ENCODE measurements at regions not wholly inside any gene's neighbourhood (a gene's known extent, or its start where the extent isn't known, plus 50 kb on each side); places are given as distances from the start of the nearest gene placed in this dataset.

GRCh38 chr10:3530783-3531645 lies 254.0 kb downstream of the KLF6 start:
- H3K36me3 Mint-ChIP-seq (ENCODE audit: unreplicated experiment): no peaks in the 10 kb centered on the region
- no peak overlapping the region for H3K4me3 Mint-ChIP-seq (ENCODE audit: unreplicated experiment)
- H3K27ac Mint-ChIP-seq (ENCODE audit: unreplicated experiment): no peak overlapping the region
- DNase-seq (ENCODE audit: extremely low spot score, unreplicated experiment): no peak
- H3K4me1 Mint-ChIP-seq (ENCODE audit: unreplicated experiment): peaks cover 46% of the 10 kb centered on the region
- H3K27me3 Mint-ChIP-seq (ENCODE audit: unreplicated experiment): no peaks in the 10 kb centered on the region
- no peaks in the 10 kb centered on the region for H3K9me3 Mint-ChIP-seq (ENCODE audit: unreplicated experiment)
- no peak for TF ChIP-seq CTCF (IDR thresholded peaks at IDR 0.05)

GRCh38 chr10:3530346-3530745 lies 254.7 kb downstream of the KLF6 start:
- Mint-ChIP-seq H3K9me3 (ENCODE audit: unreplicated experiment) (no peaks in the 10 kb centered on the region), H3K36me3 (ENCODE audit: unreplicated experiment) (no peaks in the 10 kb centered on the region), H3K27me3 (ENCODE audit: unreplicated experiment) (no peaks in the 10 kb centered on the region), H3K4me1 (ENCODE audit: unreplicated experiment) (peaks cover 52% of the 10 kb centered on the region), H3K27ac (ENCODE audit: unreplicated experiment) (no peak overlapping the region), H3K4me3 (ENCODE audit: unreplicated experiment) (no peak overlapping the region)
- TF ChIP-seq CTCF (IDR thresholded peaks at IDR 0.05): no peak
- DNase-seq (ENCODE audit: extremely low spot score, unreplicated experiment): no peak

- no peak for TF ChIP-seq CTCF (IDR thresholded peaks at IDR 0.05)
- H3K4me3 Mint-ChIP-seq (ENCODE audit: unreplicated experiment): no peak overlapping the region
- H3K27ac Mint-ChIP-seq (ENCODE audit: unreplicated experiment): no peak overlapping the region
- DNase-seq (ENCODE audit: extremely low spot score, unreplicated experiment): no peak
- H3K9me3 Mint-ChIP-seq (ENCODE audit: unreplicated experiment): no peaks in the 10 kb centered on the region
- H3K36me3 Mint-ChIP-seq (ENCODE audit: unreplicated experiment): no peaks in the 10 kb centered on the region
- H3K27me3 Mint-ChIP-seq (ENCODE audit: unreplicated experiment): no peaks in the 10 kb centered on the region
- peaks cover 59% of the 10 kb centered on the region for H3K4me1 Mint-ChIP-seq (ENCODE audit: unreplicated experiment)
These were observed 255.3 kb downstream of the KLF6 start for GRCh38 chr10:3529691-3530090.

GRCh38 chr10:3528823-3529403 lies 256.1 kb downstream of the KLF6 start:
- Mint-ChIP-seq H3K27me3 (ENCODE audit: unreplicated experiment) (no peaks in the 10 kb centered on the region), H3K9me3 (ENCODE audit: unreplicated experiment) (no peaks in the 10 kb centered on the region), H3K4me1 (ENCODE audit: unreplicated experiment) (peaks cover 55% of the 10 kb centered on the region), H3K36me3 (ENCODE audit: unreplicated experiment) (no peaks in the 10 kb centered on the region), H3K27ac (ENCODE audit: unreplicated experiment) (no peak overlapping the region), H3K4me3 (ENCODE audit: unreplicated experiment) (no peak overlapping the region)
- TF ChIP-seq CTCF (IDR thresholded peaks at IDR 0.05): no peak
- DNase-seq (ENCODE audit: extremely low spot score, unreplicated experiment): no peak

GRCh38 chr10:3528271-3528670 lies 256.7 kb downstream of the KLF6 start:
- H3K27ac Mint-ChIP-seq (ENCODE audit: unreplicated experiment): peak overlapping the region; percentile 57
- no peaks in the 10 kb centered on the region for H3K9me3 Mint-ChIP-seq (ENCODE audit: unreplicated experiment)
- no peak for DNase-seq (ENCODE audit: extremely low spot score, unreplicated experiment)
- TF ChIP-seq CTCF (IDR thresholded peaks at IDR 0.05): no peak
- H3K36me3 Mint-ChIP-seq (ENCODE audit: unreplicated experiment): no peaks in the 10 kb centered on the region
- no peak overlapping the region for H3K4me3 Mint-ChIP-seq (ENCODE audit: unreplicated experiment)
- peaks cover 52% of the 10 kb centered on the region for H3K4me1 Mint-ChIP-seq (ENCODE audit: unreplicated experiment)
- H3K27me3 Mint-ChIP-seq (ENCODE audit: unreplicated experiment): no peaks in the 10 kb centered on the region

Measured in osteocyte (in vitro differentiated cells).